ENCODE measurements at regions not wholly inside any gene's neighbourhood (a gene's known extent, or its start where the extent isn't known, plus 50 kb on each side); places are given as distances from the start of the nearest gene placed in this dataset.

- dilution Hi-C loops (cut with MboI; ENCODE audit: extremely low pct_ligation_motif_present, low sequenced_read_pairs) = no loop called here
- H3K79me2 ChIP-seq (ENCODE audit: control insufficient read depth, insufficient read depth, low read length) = no peaks in the 10 kb centered on the region
- TF ChIP-seq, protein P1, sequence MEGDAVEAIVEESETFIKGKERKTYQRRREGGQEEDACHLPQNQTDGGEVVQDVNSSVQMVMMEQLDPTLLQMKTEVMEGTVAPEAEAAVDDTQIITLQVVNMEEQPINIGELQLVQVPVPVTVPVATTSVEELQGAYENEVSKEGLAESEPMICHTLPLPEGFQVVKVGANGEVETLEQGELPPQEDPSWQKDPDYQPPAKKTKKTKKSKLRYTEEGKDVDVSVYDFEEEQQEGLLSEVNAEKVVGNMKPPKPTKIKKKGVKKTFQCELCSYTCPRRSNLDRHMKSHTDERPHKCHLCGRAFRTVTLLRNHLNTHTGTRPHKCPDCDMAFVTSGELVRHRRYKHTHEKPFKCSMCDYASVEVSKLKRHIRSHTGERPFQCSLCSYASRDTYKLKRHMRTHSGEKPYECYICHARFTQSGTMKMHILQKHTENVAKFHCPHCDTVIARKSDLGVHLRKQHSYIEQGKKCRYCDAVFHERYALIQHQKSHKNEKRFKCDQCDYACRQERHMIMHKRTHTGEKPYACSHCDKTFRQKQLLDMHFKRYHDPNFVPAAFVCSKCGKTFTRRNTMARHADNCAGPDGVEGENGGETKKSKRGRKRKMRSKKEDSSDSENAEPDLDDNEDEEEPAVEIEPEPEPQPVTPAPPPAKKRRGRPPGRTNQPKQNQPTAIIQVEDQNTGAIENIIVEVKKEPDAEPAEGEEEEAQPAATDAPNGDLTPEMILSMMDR (optimal IDR thresholded peaks at IDR 0.05 in 1 of 3, IDR thresholded peaks at IDR 0.05 in 1 of 3, conservative IDR thresholded peaks at IDR 0.05 in 1 of 3; ENCODE audit: extremely low read depth in 1 of 3, insufficient read depth in 2 of 3, low read length in 3 of 3) = no peak
- TF ChIP-seq EZH2 (IDR thresholded peaks at IDR 0.05; ENCODE audit: low read length) = no peak
Measured at GRCh38 chr3:148253713-148254112, 444.0 kb upstream of the AGTR1 start.

GRCh38 chr3:148254402-148254801 is 443.3 kb upstream of the AGTR1 start:
- H3K4me1 ChIP-seq (ENCODE audit: control insufficient read depth, extremely low read depth, insufficient read depth, low read length) = no peaks in the 10 kb centered on the region
- H3K4me2 ChIP-seq (ENCODE audit: control insufficient read depth, extremely low read depth, insufficient read depth, low read depth, low read length) = no peak overlapping the region
- DNase-seq (ENCODE audit: low read depth, low spot score) (no peak), FAIRE-seq (no peak)
- TF ChIP-seq, protein P1 (optimal IDR thresholded peaks at IDR 0.05 in 1 of 3, IDR thresholded peaks at IDR 0.05 in 1 of 3, conservative IDR thresholded peaks at IDR 0.05 in 1 of 3; ENCODE audit: extremely low read depth in 1 of 3, insufficient read depth in 2 of 3, low read length in 3 of 3) = no peak
- no peak for TF ChIP-seq EZH2 (IDR thresholded peaks at IDR 0.05; ENCODE audit: low read length)
- H3K9ac ChIP-seq (ENCODE audit: control insufficient read depth, extremely low read depth, insufficient read depth, low read length) = no peak overlapping the region
- no peak overlapping the region for H2AFZ ChIP-seq (ENCODE audit: control insufficient read depth, low read length)
- H3K79me2 ChIP-seq (ENCODE audit: control insufficient read depth, insufficient read depth, low read length) = no peaks in the 10 kb centered on the region
- no peaks in the 10 kb centered on the region for H4K20me1 ChIP-seq (ENCODE audit: control insufficient read depth, extremely low read depth, insufficient read depth, low read length)
- H3K9me3 ChIP-seq (ENCODE audit: control insufficient read depth, low read depth, low read length) = no peaks in the 10 kb centered on the region
- dilution Hi-C loops (cut with MboI; ENCODE audit: extremely low pct_ligation_motif_present, low sequenced_read_pairs) = no loop called here
- H3K4me3 ChIP-seq (ENCODE audit: control insufficient read depth in 2 of 3, extremely low read depth in 1 of 3, insufficient read depth in 2 of 3, low read depth in 1 of 3, low read length in 3 of 3) = no peak overlapping the region
- H3K9me1 ChIP-seq (ENCODE audit: control insufficient read depth, extremely low read depth, insufficient read depth, low read length) = no peaks in the 10 kb centered on the region
- no peak overlapping the region for H3K27ac ChIP-seq (ENCODE audit: control insufficient read depth, insufficient read depth, low read length)
- no peaks in the 10 kb centered on the region for H3K36me3 ChIP-seq (ENCODE audit: control insufficient read depth in 2 of 2, extremely low read depth in 1 of 2, insufficient read depth in 2 of 2, low read length in 2 of 2)
- no peaks in the 10 kb centered on the region for H3K27me3 ChIP-seq (ENCODE audit: control insufficient read depth, extremely low read depth, insufficient read depth, low read length)

More at GRCh38 chr3:148253713-148254112, 444.0 kb upstream of the AGTR1 start:
- no peak for FAIRE-seq
- H4K20me1 ChIP-seq (ENCODE audit: control insufficient read depth, extremely low read depth, insufficient read depth, low read length) = no peaks in the 10 kb centered on the region
- no peaks in the 10 kb centered on the region for H3K4me1 ChIP-seq (ENCODE audit: control insufficient read depth, extremely low read depth, insufficient read depth, low read length)
- H3K27ac ChIP-seq (ENCODE audit: control insufficient read depth, insufficient read depth, low read length) = no peak overlapping the region
- no peaks in the 10 kb centered on the region for H3K9me3 ChIP-seq (ENCODE audit: control insufficient read depth, low read depth, low read length)
- no peaks in the 10 kb centered on the region for H3K9me1 ChIP-seq (ENCODE audit: control insufficient read depth, extremely low read depth, insufficient read depth, low read length)
- no peak overlapping the region for H3K4me3 ChIP-seq (ENCODE audit: control insufficient read depth in 2 of 3, extremely low read depth in 1 of 3, insufficient read depth in 2 of 3, low read depth in 1 of 3, low read length in 3 of 3)
- no peak overlapping the region for H2AFZ ChIP-seq (ENCODE audit: control insufficient read depth, low read length)
- H3K4me2 ChIP-seq (ENCODE audit: control insufficient read depth, extremely low read depth, insufficient read depth, low read depth, low read length) = no peak overlapping the region
- H3K36me3 ChIP-seq (ENCODE audit: control insufficient read depth in 2 of 2, extremely low read depth in 1 of 2, insufficient read depth in 2 of 2, low read length in 2 of 2) = no peaks in the 10 kb centered on the region
- no peaks in the 10 kb centered on the region for H3K27me3 ChIP-seq (ENCODE audit: control insufficient read depth, extremely low read depth, insufficient read depth, low read length)
- no peak for DNase-seq (ENCODE audit: low read depth, low spot score)
- no peak overlapping the region for H3K9ac ChIP-seq (ENCODE audit: control insufficient read depth, extremely low read depth, insufficient read depth, low read length)

All from keratinocyte (primary cell).